Subcutaneous abdominal adipose tissue (tissue), 5 donors: ENCODE measurements at regions not wholly inside any gene's neighbourhood (a gene's known extent, or its start where the extent isn't known, plus 50 kb on each side); places are given as distances from the start of the nearest gene placed in this dataset.

ENCODE experiments used
- H3K27ac ChIP-seq: one replicate; pipeline ENCODE4 v1.7.0; 2013; ENCODE audit warnings: low read depth, mild to moderate bottlenecking, inconsistent platforms, low read length, moderate library complexity
- H3K27me3 ChIP-seq, 5 donors: one replicate each; pipeline ENCODE4 v1.7.0; 2013; ENCODE audit warnings: low read length in 5 of 5, inconsistent platforms in 1 of 5; ENCODE audit not compliant: control insufficient read depth in 5 of 5, insufficient read depth in 4 of 5
- H3K36me3 ChIP-seq, 5 donors: one replicate each; pipeline ENCODE4 v1.7.0; 2013; ENCODE audit warnings: low read length in 5 of 5; ENCODE audit not compliant: control insufficient read depth in 5 of 5, insufficient read depth in 5 of 5
- H3K4me1 ChIP-seq, 5 donors: one replicate each; pipeline ENCODE4 v1.7.0; 2013; ENCODE audit warnings: low read length in 5 of 5, mild to moderate bottlenecking in 3 of 5, moderate library complexity in 1 of 5; ENCODE audit not compliant: control insufficient read depth in 5 of 5, insufficient read depth in 5 of 5
- H3K4me3 ChIP-seq, 5 donors: one replicate each; pipeline ENCODE4 v1.7.0; 2013; ENCODE audit warnings: low read length in 5 of 5, low read depth in 1 of 5
- H3K9ac ChIP-seq, 5 donors: one replicate each; pipeline ENCODE4 v1.7.0; 2013; ENCODE audit warnings: low read length in 5 of 5, mild to moderate bottlenecking in 4 of 5, moderate library complexity in 3 of 5
- H3K9me3 ChIP-seq, 5 donors: one replicate each; pipeline ENCODE4 v1.7.0; 2013; ENCODE audit warnings: low read length in 5 of 5; ENCODE audit not compliant: control insufficient read depth in 5 of 5
- donor health status: healthy.
- donor health status: healthy.
- donor health status: healthy.
- donor health status: healthy.
- donor health status: healthy.

- H3K36me3 ChIP-seq, result no peaks in the 10 kb centered on the region
- no peaks in the 10 kb centered on the region for H3K9me3 ChIP-seq
- no peak overlapping the region for H3K27ac ChIP-seq
- no peak overlapping the region for H3K4me3 ChIP-seq
- no peak overlapping the region for H3K9ac ChIP-seq
- H3K27me3 ChIP-seq, result peaks cover 5 to 24% (median 8%) of the 10 kb centered on the region in 5 donors
- H3K4me1 ChIP-seq, result no peaks in the 10 kb centered on the region
Observed at GRCh38 chr17:34110315-34110714, 144.8 kb upstream of the CCL2 start.

GRCh38 chr17:34113089-34113488 is 142.0 kb upstream of the CCL2 start:
- no peak overlapping the region for H3K4me3 ChIP-seq
- H3K9me3 ChIP-seq, result no peaks in the 10 kb centered on the region
- H3K27ac ChIP-seq, result no peak overlapping the region
- peaks cover 5 to 31% (median 8%) of the 10 kb centered on the region in 5 donors for H3K27me3 ChIP-seq
- H3K36me3 ChIP-seq, result no peaks in the 10 kb centered on the region
- H3K9ac ChIP-seq, result no peak overlapping the region
- H3K4me1 ChIP-seq, result no peaks in the 10 kb centered on the region

- Histone ChIP-seq H3K9me3 (no peaks in the 10 kb centered on the region), H3K4me1 (no peaks in the 10 kb centered on the region), H3K4me3 (no peak overlapping the region), H3K9ac (no peak overlapping the region), H3K27me3 (peaks cover 8 to 30% (median 10%) of the 10 kb centered on the region in 5 donors), H3K27ac (no peak overlapping the region), H3K36me3 (no peaks in the 10 kb centered on the region)
Observed at GRCh38 chr17:34114174-34114573, 140.9 kb upstream of the CCL2 start.

GRCh38 chr17:34116306-34116705 is 138.8 kb upstream of the CCL2 start:
- Histone ChIP-seq H3K27ac (no peak overlapping the region), H3K9me3 (no peaks in the 10 kb centered on the region), H3K36me3 (no peaks in the 10 kb centered on the region), H3K27me3 (peaks cover 2 to 27% (median 4%) of the 10 kb centered on the region in 5 donors), H3K9ac (no peak overlapping the region), H3K4me1 (no peaks in the 10 kb centered on the region), H3K4me3 (no peak overlapping the region)

- H3K27me3 ChIP-seq, result peaks cover 2 to 29% (median 4%) of the 10 kb centered on the region in 5 donors
- no peaks in the 10 kb centered on the region for H3K9me3 ChIP-seq
- H3K4me3 ChIP-seq, result no peak overlapping the region
- H3K4me1 ChIP-seq, result no peaks in the 10 kb centered on the region
- H3K27ac ChIP-seq, result no peak overlapping the region
- no peaks in the 10 kb centered on the region for H3K36me3 ChIP-seq
- no peak overlapping the region for H3K9ac ChIP-seq
Observed at GRCh38 chr17:34117332-34117731, 137.8 kb upstream of the CCL2 start.

GRCh38 chr17:34117811-34118210 is 137.3 kb upstream of the CCL2 start:
- no peaks in the 10 kb centered on the region for H3K9me3 ChIP-seq
- no peaks in the 10 kb centered on the region for H3K36me3 ChIP-seq
- no peak overlapping the region for H3K9ac ChIP-seq
- H3K4me3 ChIP-seq, result no peak overlapping the region
- no peak overlapping the region for H3K27ac ChIP-seq
- peaks cover under 1 to 27% (median 3%) of the 10 kb centered on the region in 5 donors for H3K27me3 ChIP-seq
- H3K4me1 ChIP-seq, result no peaks in the 10 kb centered on the region

GRCh38 chr17:34118564-34118963 is 136.5 kb upstream of the CCL2 start:
- Histone ChIP-seq H3K4me3 (no peak overlapping the region), H3K36me3 (no peaks in the 10 kb centered on the region), H3K4me1 (no peaks in the 10 kb centered on the region), H3K27me3 (peaks cover 2 to 28% (median 5%) of the 10 kb centered on the region in 5 donors), H3K9me3 (no peaks in the 10 kb centered on the region), H3K27ac (no peak overlapping the region), H3K9ac (no peak overlapping the region)

GRCh38 chr17:34121311-34121710 is 133.8 kb upstream of the CCL2 start:
- Histone ChIP-seq H3K4me1 (no peaks in the 10 kb centered on the region), H3K27me3 (peaks cover 5 to 25% (median 14%) of the 10 kb centered on the region in 5 donors), H3K36me3 (no peaks in the 10 kb centered on the region)

GRCh38 chr17:34122515-34122914 is 132.6 kb upstream of the CCL2 start:
- Histone ChIP-seq H3K36me3 (no peaks in the 10 kb centered on the region), H3K9ac (no peak overlapping the region), H3K4me1 (no peaks in the 10 kb centered on the region), H3K9me3 (no peaks in the 10 kb centered on the region), H3K27me3 (peaks cover 8 to 24% (median 15%) of the 10 kb centered on the region in 5 donors), H3K27ac (no peak overlapping the region), H3K4me3 (no peak overlapping the region)

More at GRCh38 chr17:34121311-34121710, 133.8 kb upstream of the CCL2 start:
- H3K9me3 ChIP-seq, result no peaks in the 10 kb centered on the region
- H3K4me3 ChIP-seq, result no peak overlapping the region
- no peak overlapping the region for H3K27ac ChIP-seq
- no peak overlapping the region for H3K9ac ChIP-seq

- Histone ChIP-seq H3K4me1 (no peaks in the 10 kb centered on the region), H3K36me3 (no peaks in the 10 kb centered on the region), H3K4me3 (no peak overlapping the region), H3K27ac (no peak overlapping the region), H3K9me3 (no peaks in the 10 kb centered on the region), H3K27me3 (peaks cover 8 to 19% (median 18%) of the 10 kb centered on the region in 5 donors), H3K9ac (no peak overlapping the region)
Observed at GRCh38 chr17:34125010-34125409, 130.1 kb upstream of the CCL2 start.

GRCh38 chr17:34125921-34126320 is 129.2 kb upstream of the CCL2 start:
- H3K9me3 ChIP-seq, result no peaks in the 10 kb centered on the region
- no peaks in the 10 kb centered on the region for H3K36me3 ChIP-seq

More at GRCh38 chr17:34125921-34126320, 129.2 kb upstream of the CCL2 start:
- Histone ChIP-seq H3K4me3 (no peak overlapping the region), H3K9ac (no peak overlapping the region), H3K4me1 (no peaks in the 10 kb centered on the region), H3K27me3 (peaks cover 8 to 19% (median 18%) of the 10 kb centered on the region in 5 donors), H3K27ac (no peak overlapping the region)
